Uterus (tissue), 2 donors: ENCODE measurements at regions not wholly inside any gene's neighbourhood (a gene's known extent, or its start where the extent isn't known, plus 50 kb on each side); places are given as distances from the start of the nearest gene placed in this dataset.

Experiments
- CTCF ChIP-seq, 4 experiments: fragments of 200-600 bp in 2 of 4; fragments of 450-650 bp in 2 of 4; sonication (generic) in 2 of 4; IDR thresholded peaks; one replicate each; pipeline ENCODE4 v1.5.1; 2016 to 2019; ENCODE audit warnings: antibody characterized with exemption in 4 of 4, mild to moderate bottlenecking in 2 of 4, moderate library complexity in 1 of 4
- POLR2A ChIP-seq, 2 donors: fragments of 450-650 bp; IDR thresholded peaks; one replicate each; pipeline ENCODE4 v1.6.1; 2016; ENCODE audit warnings: antibody characterized with exemption in 2 of 2, mild to moderate bottlenecking in 1 of 2, moderate library complexity in 1 of 2

- TF ChIP-seq CTCF (IDR thresholded peaks at IDR 0.05) (no peak), POLR2A (IDR thresholded peaks at IDR 0.05) (no peak)
Observed at GRCh38 chr2:117406443-117406842, 408.0 kb upstream of the DDX18 start.
